K562 (cell line): ENCODE measurements at regions not wholly inside any gene's neighbourhood (a gene's known extent, or its start where the extent isn't known, plus 50 kb on each side); places are given as distances from the start of the nearest gene placed in this dataset.

ENCODE experiments used
- BCOR ChIP-seq: fragments of 450-650 bp; IDR thresholded peaks from 2 replicates; pipeline ENCODE4 v1.6.1; 2016
- CHD4 ChIP-seq: fragments of 200-600 bp; sonication (generic); IDR thresholded peaks from 3 replicates; pipeline ENCODE4 v1.6.1; 2012; ENCODE audit warnings: low read depth, mild to moderate bottlenecking, mixed read lengths, low read length, inconsistent platforms; ENCODE audit not compliant: insufficient read depth, insufficient replicate concordance, poor library complexity, severe bottlenecking
- EP300 ChIP-seq: IDR thresholded peaks from 2 replicates; pipeline ENCODE4 v1.6.1; 2012; ENCODE audit warnings: low read length, improper control_type of control experiment
- HCFC1 ChIP-seq: IDR thresholded peaks from 2 replicates; pipeline ENCODE4 v1.6.1; 2012; ENCODE audit warnings: low read depth, low read length, improper control_type of control experiment
- MAFF ChIP-seq: IDR thresholded peaks from 2 replicates; pipeline ENCODE4 v1.6.1; 2012; ENCODE audit warnings: low read length, improper control_type of control experiment
- MAFK ChIP-seq: IDR thresholded peaks from 2 replicates; pipeline ENCODE4 v1.6.1; 2011; ENCODE audit warnings: low read length, improper control_type of control experiment
- NR1H2 ChIP-seq: sonication (generic); formaldehyde crosslinking; IDR thresholded peaks from 2 replicates; pipeline ENCODE4 v1.4.0; 2020; ENCODE audit warnings: mild to moderate bottlenecking, missing genetic modification reagents
- POLR2AphosphoS5 ChIP-seq: IDR thresholded peaks from 2 replicates; pipeline ENCODE4 v1.6.1; 2011; ENCODE audit warnings: mild to moderate bottlenecking, low read depth, low read length, moderate library complexity; ENCODE audit not compliant: control insufficient read depth, insufficient read depth
- PPARD ChIP-seq: fragments of 250-450 bp; sonication (Bioruptor Pico); IDR thresholded peaks from 2 replicates; pipeline ENCODE4 v1.8.0; 2022; ENCODE audit warnings: inconsistent platforms, mild to moderate bottlenecking, moderate library complexity
- PRPF4 ChIP-seq: fragments of 200-400 bp; formaldehyde crosslinking; IDR thresholded peaks from one replicate; pipeline ENCODE4 v1.6.1; 2017; ENCODE audit warnings: low read length, low read depth, mild to moderate bottlenecking; ENCODE audit not compliant: insufficient read depth, poor library complexity, severe bottlenecking
- ZNF408 ChIP-seq: fragments of 250-450 bp; sonication (Bioruptor Pico); IDR thresholded peaks from 2 replicates; pipeline ENCODE4 v1.4.0; 2020; ENCODE audit warnings: low read depth, mild to moderate bottlenecking, moderate library complexity
- ZNF551 ChIP-seq: fragments of 250-450 bp; sonication (Bioruptor Pico); IDR thresholded peaks from 2 replicates; pipeline ENCODE4 v1.5.0; 2021; ENCODE audit warnings: mild to moderate bottlenecking, moderate library complexity
- TF ChIP-seq, protein P1 (sequence below), 3 experiments: IDR thresholded peaks in 2 of 3; conservative IDR thresholded peaks in 1 of 3; 2 replicates each; pipeline ENCODE4 v1.5.1; 2011 to 2012; ENCODE audit warnings: low read length in 3 of 3, mild to moderate bottlenecking in 3 of 3, control low read depth in 2 of 3, improper control_type of control experiment in 1 of 3, inconsistent platforms in 1 of 3, low read depth in 1 of 3, mixed read lengths in 1 of 3, moderate library complexity in 1 of 3; ENCODE audit not compliant: insufficient read depth in 2 of 3

DNA sequence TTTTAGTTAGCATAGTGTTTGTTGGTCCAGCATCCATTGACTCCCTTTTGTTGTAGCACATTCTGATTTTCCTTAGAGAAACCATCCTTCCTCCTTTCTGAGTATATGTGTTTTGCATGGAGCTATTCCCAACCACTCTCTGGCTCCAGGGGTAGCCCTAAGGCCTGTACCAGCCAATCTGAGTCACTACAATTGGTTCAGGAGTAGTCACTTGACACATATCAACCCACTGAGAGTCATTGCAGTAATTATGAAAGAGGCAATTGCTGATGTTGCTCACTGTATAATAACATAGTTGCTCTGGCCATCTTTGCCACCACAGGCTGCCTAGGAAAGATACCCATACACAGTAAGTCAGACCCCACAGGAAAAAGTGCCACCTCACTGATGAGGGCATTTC is 71.2 kb upstream of the GRID2 start:
- TF ChIP-seq EP300 (no peak), CHD4 (no peak), ZNF408 (CRISPR knock-in tag) (no peak), MAFK (no peak), BCOR (no peak), ZNF551 (CRISPR knock-in tag) (no peak), PRPF4 (no peak), MAFF (no peak), PPARD (CRISPR knock-in tag) (no peak), NR1H2 (CRISPR knock-in tag) (no peak), POLR2AphosphoS5 (no peak), HCFC1 (no peak)
- TF ChIP-seq, protein P1, sequence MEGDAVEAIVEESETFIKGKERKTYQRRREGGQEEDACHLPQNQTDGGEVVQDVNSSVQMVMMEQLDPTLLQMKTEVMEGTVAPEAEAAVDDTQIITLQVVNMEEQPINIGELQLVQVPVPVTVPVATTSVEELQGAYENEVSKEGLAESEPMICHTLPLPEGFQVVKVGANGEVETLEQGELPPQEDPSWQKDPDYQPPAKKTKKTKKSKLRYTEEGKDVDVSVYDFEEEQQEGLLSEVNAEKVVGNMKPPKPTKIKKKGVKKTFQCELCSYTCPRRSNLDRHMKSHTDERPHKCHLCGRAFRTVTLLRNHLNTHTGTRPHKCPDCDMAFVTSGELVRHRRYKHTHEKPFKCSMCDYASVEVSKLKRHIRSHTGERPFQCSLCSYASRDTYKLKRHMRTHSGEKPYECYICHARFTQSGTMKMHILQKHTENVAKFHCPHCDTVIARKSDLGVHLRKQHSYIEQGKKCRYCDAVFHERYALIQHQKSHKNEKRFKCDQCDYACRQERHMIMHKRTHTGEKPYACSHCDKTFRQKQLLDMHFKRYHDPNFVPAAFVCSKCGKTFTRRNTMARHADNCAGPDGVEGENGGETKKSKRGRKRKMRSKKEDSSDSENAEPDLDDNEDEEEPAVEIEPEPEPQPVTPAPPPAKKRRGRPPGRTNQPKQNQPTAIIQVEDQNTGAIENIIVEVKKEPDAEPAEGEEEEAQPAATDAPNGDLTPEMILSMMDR (IDR thresholded peaks at IDR 0.05 in 2 of 3, conservative IDR thresholded peaks at IDR 0.05 in 1 of 3; ENCODE audit: insufficient read depth in 2 of 3, low read depth in 1 of 3, low read length in 3 of 3) = no peak
